ENCODE measurements at regions not wholly inside any gene's neighbourhood (a gene's known extent, or its start where the extent isn't known, plus 50 kb on each side); places are given as distances from the start of the nearest gene placed in this dataset.
A peak's percentile ranks its signal among the peaks of the same experiment; 100 is the strongest.

DNA sequence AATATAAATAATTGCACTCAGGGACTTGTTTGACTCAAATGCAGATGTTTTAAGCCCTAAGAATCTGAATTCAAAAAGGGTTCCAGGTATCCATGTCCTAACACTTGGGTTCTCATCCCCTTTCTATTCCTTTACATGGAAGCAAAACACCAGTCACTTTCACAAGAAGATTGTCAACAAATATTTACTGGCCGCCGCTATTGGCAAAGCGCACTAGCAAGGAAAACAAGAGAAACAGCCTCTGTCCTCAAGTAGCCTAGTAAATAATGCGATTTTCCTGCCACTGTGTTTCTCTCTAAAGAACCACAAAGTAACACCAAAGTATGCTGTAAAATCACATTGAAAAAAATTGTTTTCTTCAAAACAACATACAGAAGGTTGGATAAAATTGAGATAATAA, 66.7 kb upstream of the EZH2 start:
- no peak for DNase-seq (ENCODE audit: extremely low spot score, insufficient read length, low read depth)
- FAIRE-seq = no peak

GRCh38 chr7:148944935-148945934, 61.1 kb upstream of the EZH2 start:
- DNase-seq (ENCODE audit: extremely low spot score, insufficient read length, low read depth) (no peak), FAIRE-seq (no peak)

GRCh38 chr7:148941598-148942275, 57.6 kb upstream of the EZH2 start:
- no peak for FAIRE-seq
- no peak for DNase-seq (ENCODE audit: extremely low spot score, insufficient read length, low read depth)

- FAIRE-seq (peak; percentile 77), DNase-seq (ENCODE audit: extremely low spot score, insufficient read length, low read depth) (peak; percentile 56)
Observed at GRCh38 chr7:148940702-148941597, 56.9 kb upstream of the EZH2 start.

DNA sequence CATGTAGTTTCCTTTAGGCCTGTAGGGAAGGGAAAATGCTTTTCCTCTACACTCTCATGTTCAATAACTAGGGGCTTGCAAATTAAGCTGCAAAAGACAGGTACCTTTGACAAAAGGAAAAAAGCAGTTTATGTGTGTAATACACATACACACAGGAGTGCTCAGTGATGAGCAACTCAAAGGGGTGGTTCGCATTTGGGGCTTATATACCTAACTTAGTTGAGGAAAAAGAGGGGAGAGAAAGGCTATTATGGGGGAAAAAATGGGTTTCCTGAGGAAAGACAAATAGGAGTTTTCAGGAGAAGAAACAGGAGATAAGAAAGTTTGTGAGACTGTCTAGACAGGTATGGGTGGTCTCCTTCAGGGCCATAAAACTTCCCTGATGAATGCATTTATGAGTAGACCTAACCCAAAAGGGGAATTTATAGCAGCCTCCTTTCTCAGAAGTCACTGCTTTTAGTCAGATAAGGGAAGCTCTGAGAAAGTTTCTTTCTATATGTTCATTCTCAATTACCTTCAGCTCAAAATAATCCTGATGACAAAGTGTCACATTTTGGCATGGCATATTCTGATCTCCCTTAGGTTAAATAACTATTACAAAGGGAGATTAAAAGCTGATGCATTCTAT, 55.2 kb upstream of the EZH2 start:
- DNase-seq (ENCODE audit: extremely low spot score, insufficient read length, low read depth) (no peak), FAIRE-seq (no peak)

GRCh38 chr7:148935451-148935850, 51.4 kb upstream of the EZH2 start:
- DNase-seq (ENCODE audit: extremely low spot score, insufficient read length, low read depth) (no peak), FAIRE-seq (no peak)
